IPS-15b (cell line): ENCODE measurements at regions not wholly inside any gene's neighbourhood (a gene's known extent, or its start where the extent isn't known, plus 50 kb on each side); places are given as distances from the start of the nearest gene placed in this dataset.

Experiments
- H3K27me3 ChIP-seq: one replicate; pipeline ENCODE4 v1.6.1; 2013; ENCODE audit warnings: low read length; ENCODE audit not compliant: control insufficient read depth, insufficient read depth
- H3K36me3 ChIP-seq: one replicate; pipeline ENCODE4 v1.6.1; 2013; ENCODE audit warnings: low read length; ENCODE audit not compliant: control insufficient read depth, insufficient read depth
- H3K4me1 ChIP-seq: one replicate; pipeline ENCODE4 v1.6.1; 2013; ENCODE audit warnings: mild to moderate bottlenecking, low read length; ENCODE audit not compliant: control insufficient read depth, insufficient read depth
- H3K4me3 ChIP-seq: one replicate; pipeline ENCODE4 v1.5.1; 2013; ENCODE audit warnings: low read depth, low read length
- H3K9ac ChIP-seq: one replicate; pipeline ENCODE4 v1.6.1; 2013; ENCODE audit warnings: low read depth, mild to moderate bottlenecking, low read length
- H3K9me3 ChIP-seq: one replicate; pipeline ENCODE4 v1.6.1; 2013; ENCODE audit warnings: mild to moderate bottlenecking, low read length; ENCODE audit not compliant: control insufficient read depth, insufficient read depth

DNA sequence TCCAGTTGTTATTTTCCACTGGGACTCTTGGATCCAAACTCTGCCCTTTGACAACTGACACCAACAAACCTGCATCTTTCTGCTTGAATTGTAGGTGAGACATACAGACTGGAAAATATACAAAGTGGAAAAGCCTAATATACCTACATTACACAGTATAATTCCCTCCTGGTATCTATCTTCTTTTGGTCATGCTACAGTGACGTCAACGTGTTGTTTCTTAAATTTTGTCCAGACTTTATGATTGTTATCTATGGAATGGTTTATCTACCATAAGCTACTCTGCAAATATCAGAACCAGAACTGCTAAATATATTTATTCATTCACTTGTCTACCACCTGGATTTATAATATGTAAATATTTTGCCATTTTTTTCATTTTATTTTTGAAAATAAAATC is 264.3 kb upstream of the ZPLD1 start:
- no peak overlapping the region for H3K9ac ChIP-seq
- no peaks in the 10 kb centered on the region for H3K36me3 ChIP-seq
- no peaks in the 10 kb centered on the region for H3K4me1 ChIP-seq
- H3K4me3 ChIP-seq = no peak overlapping the region
- H3K9me3 ChIP-seq = no peaks in the 10 kb centered on the region
- no peaks in the 10 kb centered on the region for H3K27me3 ChIP-seq

DNA sequence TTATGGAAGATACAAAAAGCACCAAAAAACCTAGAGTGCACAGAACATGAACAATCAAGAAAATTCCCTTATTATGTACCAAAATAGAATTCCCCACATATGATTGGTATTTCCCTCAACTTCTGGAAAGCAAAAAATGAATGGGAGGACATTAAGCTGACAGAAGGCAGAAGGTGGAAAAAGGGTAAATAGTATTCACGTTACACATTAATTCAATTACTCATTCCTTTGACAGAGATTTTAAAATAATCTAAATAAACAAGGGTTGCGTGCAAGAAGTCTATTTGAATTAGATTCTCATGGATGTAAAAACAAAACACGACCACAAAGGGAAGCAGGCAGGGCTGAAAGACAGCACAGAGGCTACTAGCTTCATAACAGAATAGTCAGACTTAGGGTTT is 260.5 kb upstream of the ZPLD1 start:
- Histone ChIP-seq H3K36me3 (no peaks in the 10 kb centered on the region), H3K27me3 (no peaks in the 10 kb centered on the region), H3K4me3 (no peak overlapping the region), H3K9ac (no peak overlapping the region), H3K9me3 (no peaks in the 10 kb centered on the region), H3K4me1 (no peaks in the 10 kb centered on the region)

DNA sequence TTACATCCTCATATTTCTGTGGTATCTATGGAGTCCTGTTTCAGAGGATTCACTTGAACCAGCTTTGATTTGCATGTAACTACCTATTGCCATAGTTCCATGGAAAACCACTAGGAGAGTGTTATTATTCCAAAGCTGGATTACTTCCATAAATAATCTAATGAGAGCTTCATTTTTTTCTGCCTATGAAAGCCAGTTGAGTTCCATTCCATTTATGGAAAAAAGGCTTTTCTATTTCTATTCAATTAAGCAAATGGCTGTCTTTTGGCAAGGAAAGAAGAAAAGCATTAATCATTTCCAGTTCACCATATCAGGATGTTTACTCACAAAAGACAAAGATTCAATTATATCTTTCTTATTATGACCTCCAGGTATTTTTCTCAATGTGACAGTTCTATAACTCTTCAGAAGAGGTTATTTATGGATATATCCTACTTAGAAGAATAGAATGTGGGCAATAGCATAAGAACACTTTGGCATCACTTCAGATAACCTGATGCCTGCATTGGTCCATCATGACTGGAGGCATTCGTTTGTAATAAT is 259.9 kb upstream of the ZPLD1 start:
- Histone ChIP-seq H3K27me3 (no peaks in the 10 kb centered on the region), H3K9ac (no peak overlapping the region), H3K36me3 (no peaks in the 10 kb centered on the region), H3K4me1 (no peaks in the 10 kb centered on the region), H3K4me3 (no peak overlapping the region), H3K9me3 (no peaks in the 10 kb centered on the region)

DNA sequence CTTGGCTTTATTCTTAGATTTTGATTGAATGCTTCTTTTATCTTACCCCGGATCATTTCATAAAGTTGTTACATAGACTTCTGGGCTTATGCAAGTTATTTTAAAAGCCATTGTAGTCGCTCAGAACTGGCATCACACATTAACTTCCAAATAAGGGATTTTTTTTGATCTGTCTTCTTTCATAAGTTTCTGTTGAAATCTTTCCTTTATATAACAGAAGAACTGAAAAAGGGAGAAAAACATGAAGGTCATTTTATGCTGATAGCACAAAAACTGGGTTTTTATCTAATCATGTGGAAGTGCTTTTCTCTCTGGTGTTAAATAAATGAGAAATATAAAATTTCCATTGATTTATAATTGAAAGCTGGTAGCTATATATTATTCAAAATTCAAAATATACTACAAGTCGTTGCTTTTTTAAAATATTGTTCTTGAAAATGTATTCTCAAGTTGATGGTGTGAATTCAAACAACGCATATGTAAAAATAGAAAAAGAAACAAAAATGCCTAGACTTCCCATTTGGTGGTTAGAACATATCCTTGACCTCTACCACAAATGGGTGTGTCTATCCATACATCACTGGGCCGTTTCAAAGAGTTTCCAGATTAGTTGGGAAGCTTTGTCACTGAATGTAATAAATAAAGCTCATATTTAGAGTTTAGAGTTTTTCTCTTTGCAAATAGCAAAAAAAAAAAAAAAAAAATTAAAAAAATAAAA is 258.3 kb upstream of the ZPLD1 start:
- Histone ChIP-seq H3K9ac (no peak overlapping the region), H3K4me3 (no peak overlapping the region), H3K9me3 (no peaks in the 10 kb centered on the region), H3K4me1 (no peaks in the 10 kb centered on the region), H3K36me3 (no peaks in the 10 kb centered on the region), H3K27me3 (no peaks in the 10 kb centered on the region)

DNA sequence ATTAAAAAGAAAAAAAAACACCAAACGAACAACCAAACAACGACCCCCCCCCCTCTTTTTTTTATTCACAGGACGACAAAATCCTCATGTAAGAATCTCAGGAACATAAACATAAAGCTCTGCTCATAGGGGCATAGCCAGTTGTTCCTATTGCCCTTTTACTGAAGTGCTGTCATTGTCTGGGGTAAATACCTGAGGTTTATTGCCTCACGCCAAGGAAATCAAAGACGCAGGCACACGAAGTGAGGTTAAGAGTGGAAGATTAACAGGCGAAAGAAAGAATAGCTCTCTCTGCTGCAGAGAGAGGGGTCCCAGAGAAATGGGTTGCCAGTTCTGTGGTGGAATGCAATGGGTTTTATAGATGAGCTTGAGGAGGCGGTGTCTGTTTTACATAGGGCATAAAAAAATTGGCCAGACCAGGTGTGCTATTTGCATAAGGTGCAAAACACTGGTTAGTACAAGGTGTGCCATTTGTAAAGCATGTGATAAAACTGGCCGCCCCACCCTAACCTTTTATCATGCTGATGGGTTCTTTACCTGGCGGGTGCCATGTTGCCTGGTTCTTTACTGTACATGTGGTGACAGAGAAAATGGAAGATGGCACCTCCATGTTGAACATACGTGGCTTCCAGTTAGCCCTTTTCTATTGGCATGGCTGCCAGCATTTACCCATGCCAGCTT is 257.6 kb upstream of the ZPLD1 start:
- H3K9me3 ChIP-seq = no peaks in the 10 kb centered on the region
- no peaks in the 10 kb centered on the region for H3K4me1 ChIP-seq
- H3K4me3 ChIP-seq = no peak overlapping the region
- no peaks in the 10 kb centered on the region for H3K27me3 ChIP-seq
- H3K9ac ChIP-seq = no peak overlapping the region
- H3K36me3 ChIP-seq = no peaks in the 10 kb centered on the region

DNA sequence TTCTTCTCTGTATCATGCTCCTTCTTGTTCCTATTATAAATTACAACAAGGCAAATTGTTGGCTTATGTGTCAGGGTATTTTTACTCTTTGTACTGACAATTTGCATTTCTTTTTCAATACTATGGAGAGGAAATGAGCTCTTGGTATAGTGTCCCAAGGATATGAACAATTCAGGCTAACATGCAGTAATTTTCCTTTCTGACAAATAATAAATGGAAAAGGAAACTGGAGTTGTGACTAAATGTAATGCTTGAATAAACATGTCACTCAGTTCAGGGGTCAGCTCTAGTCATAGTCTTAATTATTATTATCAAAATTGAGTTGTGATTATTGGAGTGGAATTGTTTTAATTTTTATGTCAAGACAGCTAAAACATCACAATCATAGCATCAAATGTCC is 256.0 kb upstream of the ZPLD1 start:
- H3K4me3 ChIP-seq = no peak overlapping the region
- H3K9ac ChIP-seq = no peak overlapping the region

DNA sequence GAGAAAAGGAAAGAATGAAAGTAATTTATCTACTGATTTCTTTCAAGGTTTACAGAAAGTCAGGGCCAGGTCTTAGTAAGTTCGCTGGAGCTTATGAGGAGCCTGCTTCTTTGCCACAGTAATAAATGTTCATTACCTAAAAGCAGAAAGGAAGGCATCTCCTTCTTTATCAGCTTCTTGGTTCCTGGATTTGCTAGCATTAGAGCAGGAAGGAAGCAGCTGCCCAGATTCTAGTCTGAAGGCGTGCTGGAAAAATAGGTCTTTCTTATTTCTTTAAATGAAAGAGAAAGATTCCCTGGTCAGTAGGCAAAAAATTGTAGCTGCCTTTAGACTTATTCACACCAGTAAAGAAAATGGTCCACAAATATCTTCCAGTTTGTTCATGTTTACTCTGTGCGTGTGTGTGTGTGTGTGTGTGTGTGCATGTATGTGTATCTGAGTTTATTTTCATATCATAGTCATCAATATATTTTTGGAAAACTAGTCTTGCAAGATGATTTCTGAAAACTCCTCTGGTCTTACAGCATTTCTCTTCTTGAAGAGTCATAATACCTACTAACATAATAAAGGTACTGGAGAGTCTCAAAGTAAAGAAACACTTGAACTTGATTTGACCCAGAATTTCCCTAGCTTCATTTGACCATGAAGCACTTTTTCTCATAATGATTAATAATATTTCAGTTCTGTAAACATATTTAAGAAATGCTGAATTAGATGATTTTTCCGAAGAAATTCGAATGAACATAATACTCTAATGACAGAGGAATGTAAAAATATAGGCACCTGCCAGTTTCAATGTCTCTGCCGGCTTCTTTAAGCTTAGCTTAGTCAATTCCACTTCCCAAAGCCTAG is 255.3 kb upstream of the ZPLD1 start:
- no peaks in the 10 kb centered on the region for H3K9me3 ChIP-seq
- H3K4me1 ChIP-seq = no peaks in the 10 kb centered on the region
- no peaks in the 10 kb centered on the region for H3K27me3 ChIP-seq
- H3K36me3 ChIP-seq = no peaks in the 10 kb centered on the region
- H3K4me3 ChIP-seq = no peak overlapping the region
- no peak overlapping the region for H3K9ac ChIP-seq

More for the DNA sequence above, 256.0 kb upstream of the ZPLD1 start:
- no peaks in the 10 kb centered on the region for H3K36me3 ChIP-seq
- H3K9me3 ChIP-seq = no peaks in the 10 kb centered on the region
- H3K27me3 ChIP-seq = no peaks in the 10 kb centered on the region
- H3K4me1 ChIP-seq = no peaks in the 10 kb centered on the region

DNA sequence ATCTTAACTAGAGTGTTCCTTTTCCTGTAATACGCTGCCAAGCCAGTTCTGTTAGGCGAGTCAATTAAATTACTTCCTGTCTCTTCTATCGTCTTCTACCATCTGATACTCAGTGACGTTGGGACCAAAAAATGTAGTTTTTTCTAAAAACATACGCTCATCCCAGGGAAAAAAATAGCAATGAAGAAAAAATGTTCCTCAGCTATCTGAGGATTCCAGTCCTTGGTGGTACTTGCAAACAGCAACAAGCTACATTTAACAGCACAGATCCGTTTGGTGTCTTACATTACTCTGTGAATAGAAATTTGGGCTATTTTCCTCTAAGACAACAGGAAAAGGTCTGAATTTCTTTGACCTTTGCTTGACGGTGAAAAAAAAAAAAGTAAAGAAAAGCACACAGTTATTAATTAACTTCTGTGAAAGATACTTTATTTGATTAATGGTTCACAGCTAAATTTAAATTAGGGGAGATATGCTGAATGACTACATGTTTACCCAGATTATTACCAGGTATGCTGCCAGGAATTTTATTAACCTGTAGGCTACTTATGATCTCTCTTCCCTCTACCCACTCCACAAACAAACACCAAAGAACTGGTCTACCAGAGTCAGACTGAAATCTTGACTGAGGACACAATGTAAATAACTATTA is 254.4 kb upstream of the ZPLD1 start:
- no peak overlapping the region for H3K9ac ChIP-seq

DNA sequence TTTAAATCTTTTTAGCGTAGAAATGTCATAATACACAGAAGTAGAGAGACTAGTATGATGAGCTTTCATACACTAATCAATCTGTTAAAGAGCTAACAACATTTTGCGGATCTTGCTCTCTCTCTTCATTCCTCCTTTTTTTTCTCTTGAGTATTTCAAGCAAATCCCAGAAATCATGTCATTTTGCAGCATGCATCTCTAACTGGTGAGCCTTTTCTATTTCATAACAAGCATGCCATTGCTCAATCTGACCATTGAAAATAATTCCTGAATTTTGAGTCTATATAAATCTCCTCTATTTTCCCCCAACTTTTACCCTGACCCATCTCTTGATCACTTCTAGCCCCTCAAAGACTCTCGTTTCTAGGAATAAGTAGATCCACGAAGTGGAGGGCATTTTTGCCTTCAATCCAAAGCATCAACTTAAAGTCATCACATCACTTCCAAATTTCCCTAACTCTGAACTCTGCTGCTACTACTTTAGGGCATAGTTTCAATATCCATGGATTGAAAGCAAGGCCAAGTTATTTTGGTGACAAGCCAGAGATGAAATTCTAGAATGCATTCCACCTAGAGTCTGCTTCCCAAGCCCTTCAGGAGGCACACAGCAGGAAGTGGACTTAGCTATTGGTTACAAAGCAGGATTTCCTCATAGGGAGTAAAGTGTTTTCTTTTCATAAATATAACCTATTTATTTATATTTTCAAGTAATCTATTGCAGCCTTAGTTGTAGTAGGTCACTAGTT is 253.5 kb upstream of the ZPLD1 start:
- Histone ChIP-seq H3K4me3 (no peak overlapping the region), H3K36me3 (no peaks in the 10 kb centered on the region), H3K4me1 (no peaks in the 10 kb centered on the region), H3K9me3 (no peaks in the 10 kb centered on the region), H3K9ac (no peak overlapping the region), H3K27me3 (no peaks in the 10 kb centered on the region)

More for the DNA sequence above, 254.4 kb upstream of the ZPLD1 start:
- H3K4me1 ChIP-seq = no peaks in the 10 kb centered on the region
- no peaks in the 10 kb centered on the region for H3K27me3 ChIP-seq
- H3K4me3 ChIP-seq = no peak overlapping the region
- no peaks in the 10 kb centered on the region for H3K9me3 ChIP-seq
- H3K36me3 ChIP-seq = no peaks in the 10 kb centered on the region

DNA sequence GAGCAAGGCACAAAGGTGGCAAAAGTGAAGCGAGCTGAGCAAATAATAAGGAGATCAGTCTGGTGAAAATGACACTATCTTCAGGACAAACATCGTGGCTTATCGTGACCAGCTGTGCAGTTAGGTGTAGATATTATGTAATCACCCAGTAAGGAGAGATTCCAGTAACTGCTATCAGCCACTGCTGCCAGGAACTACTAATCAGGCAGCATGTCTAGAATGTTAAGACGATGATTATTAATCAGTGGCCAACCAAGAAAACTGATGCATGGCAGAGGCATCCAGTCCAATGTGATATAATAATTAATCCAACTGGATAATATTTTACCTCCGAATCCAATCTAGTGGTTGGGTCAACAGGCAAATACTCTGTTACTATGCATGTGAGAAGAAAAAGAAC is 252.7 kb upstream of the ZPLD1 start:
- no peaks in the 10 kb centered on the region for H3K4me1 ChIP-seq

DNA sequence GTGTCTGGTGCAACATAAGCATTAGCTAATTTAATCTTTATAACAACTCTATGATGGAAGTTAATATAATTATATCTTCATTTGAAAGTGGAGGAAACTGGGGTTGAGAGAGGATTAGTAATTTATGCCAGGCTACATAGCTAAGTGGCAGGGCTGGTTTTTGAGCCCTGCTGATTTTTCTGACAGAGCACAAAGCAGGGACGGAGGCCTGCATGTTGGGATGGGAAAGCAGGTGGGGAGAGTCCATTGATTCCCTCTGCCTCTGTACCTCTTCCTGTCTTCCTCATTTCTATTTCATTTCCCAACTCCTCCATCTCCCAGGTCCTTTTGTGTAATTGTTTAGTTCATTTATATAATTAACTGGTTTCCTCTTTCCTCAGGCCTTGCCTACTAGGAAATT is 251.6 kb upstream of the ZPLD1 start:
- H3K27me3 ChIP-seq = no peaks in the 10 kb centered on the region
- H3K4me3 ChIP-seq = no peak overlapping the region
- no peak overlapping the region for H3K9ac ChIP-seq
- no peaks in the 10 kb centered on the region for H3K9me3 ChIP-seq
- no peaks in the 10 kb centered on the region for H3K36me3 ChIP-seq
- no peaks in the 10 kb centered on the region for H3K4me1 ChIP-seq

More for the DNA sequence above, 252.7 kb upstream of the ZPLD1 start:
- H3K27me3 ChIP-seq = no peaks in the 10 kb centered on the region
- no peaks in the 10 kb centered on the region for H3K36me3 ChIP-seq
- no peaks in the 10 kb centered on the region for H3K9me3 ChIP-seq
- H3K9ac ChIP-seq = no peak overlapping the region
- H3K4me3 ChIP-seq = no peak overlapping the region
